ENCODE measurements at regions not wholly inside any gene's neighbourhood (a gene's known extent, or its start where the extent isn't known, plus 50 kb on each side); places are given as distances from the start of the nearest gene placed in this dataset.

GRCh38 chr2:82234283-82234874, 1929.8 kb upstream of the LRRTM1 start:
- no peaks in the 10 kb centered on the region for H3F3A ChIP-seq (ENCODE audit: insufficient read depth, low read length)
- no peak overlapping the region for H2AFZ ChIP-seq (ENCODE audit: low read length)
- no peak overlapping the region for H3K27ac ChIP-seq (ENCODE audit: low read depth, low read length, poor library complexity, severe bottlenecking)
- H3K9ac ChIP-seq (ENCODE audit: low read length), result no peak overlapping the region
- H3K9me3 ChIP-seq (ENCODE audit: low read length), result no peaks in the 10 kb centered on the region
- no peaks in the 10 kb centered on the region for H3K36me3 ChIP-seq (ENCODE audit: insufficient read depth, low read length)
- no peaks in the 10 kb centered on the region for H4K20me1 ChIP-seq (ENCODE audit: insufficient read depth, low read length)
- H3K4me1 ChIP-seq (ENCODE audit: insufficient read depth, low read length, severe bottlenecking), result no peaks in the 10 kb centered on the region
- no peaks in the 10 kb centered on the region for H3K27me3 ChIP-seq (ENCODE audit: insufficient read depth, low read length)
- no peak overlapping the region for H3K4me3 ChIP-seq (ENCODE audit: low read depth, low read length, poor library complexity, severe bottlenecking)
- H3K9me2 ChIP-seq (ENCODE audit: low read depth, low read length), result no peaks in the 10 kb centered on the region
- H3K4me2 ChIP-seq (ENCODE audit: low read length), result no peak overlapping the region
- no peaks in the 10 kb centered on the region for H3K79me2 ChIP-seq (ENCODE audit: insufficient read depth, low read length)
- TF ChIP-seq CTCF (IDR thresholded peaks at IDR 0.05; ENCODE audit: low read length), result peak; percentile 46; the same call in 1 of the 2 replicates
- no peak for TF ChIP-seq EZH2 (IDR thresholded peaks at IDR 0.05; ENCODE audit: borderline replicate concordance, low read length)

- Histone ChIP-seq H4K20me1 (ENCODE audit: insufficient read depth, low read length) (no peaks in the 10 kb centered on the region), H2AFZ (ENCODE audit: low read length) (no peak overlapping the region), H3K4me1 (ENCODE audit: insufficient read depth, low read length, severe bottlenecking) (no peaks in the 10 kb centered on the region), H3K4me3 (ENCODE audit: low read depth, low read length, poor library complexity, severe bottlenecking) (no peak overlapping the region), H3F3A (ENCODE audit: insufficient read depth, low read length) (no peaks in the 10 kb centered on the region), H3K27me3 (ENCODE audit: insufficient read depth, low read length) (no peaks in the 10 kb centered on the region), H3K9ac (ENCODE audit: low read length) (no peak overlapping the region), H3K36me3 (ENCODE audit: insufficient read depth, low read length) (no peaks in the 10 kb centered on the region), H3K9me3 (ENCODE audit: low read length) (no peaks in the 10 kb centered on the region), H3K27ac (ENCODE audit: low read depth, low read length, poor library complexity, severe bottlenecking) (no peak overlapping the region), H3K4me2 (ENCODE audit: low read length) (no peak overlapping the region), H3K79me2 (ENCODE audit: insufficient read depth, low read length) (no peaks in the 10 kb centered on the region), H3K9me2 (ENCODE audit: low read depth, low read length) (no peaks in the 10 kb centered on the region)
- TF ChIP-seq CTCF (IDR thresholded peaks at IDR 0.05; ENCODE audit: low read length), result no peak
- no peak for TF ChIP-seq EZH2 (IDR thresholded peaks at IDR 0.05; ENCODE audit: borderline replicate concordance, low read length)
Measured at GRCh38 chr2:82233806-82234205, 1929.3 kb upstream of the LRRTM1 start.

GRCh38 chr2:82230406-82230805, 1925.9 kb upstream of the LRRTM1 start:
- H3K4me3 ChIP-seq (ENCODE audit: low read depth, low read length, poor library complexity, severe bottlenecking), result no peak overlapping the region
- no peaks in the 10 kb centered on the region for H3K4me1 ChIP-seq (ENCODE audit: insufficient read depth, low read length, severe bottlenecking)
- no peak for TF ChIP-seq EZH2 (IDR thresholded peaks at IDR 0.05; ENCODE audit: borderline replicate concordance, low read length)
- no peak for TF ChIP-seq CTCF (IDR thresholded peaks at IDR 0.05; ENCODE audit: low read length)
- no peaks in the 10 kb centered on the region for H3K36me3 ChIP-seq (ENCODE audit: insufficient read depth, low read length)
- H4K20me1 ChIP-seq (ENCODE audit: insufficient read depth, low read length), result no peaks in the 10 kb centered on the region
- no peak overlapping the region for H3K4me2 ChIP-seq (ENCODE audit: low read length)
- H3K9me2 ChIP-seq (ENCODE audit: low read depth, low read length), result no peaks in the 10 kb centered on the region
- H3K27me3 ChIP-seq (ENCODE audit: insufficient read depth, low read length), result no peaks in the 10 kb centered on the region
- H3K79me2 ChIP-seq (ENCODE audit: insufficient read depth, low read length), result no peaks in the 10 kb centered on the region
- no peak overlapping the region for H3K27ac ChIP-seq (ENCODE audit: low read depth, low read length, poor library complexity, severe bottlenecking)
- H3F3A ChIP-seq (ENCODE audit: insufficient read depth, low read length), result no peaks in the 10 kb centered on the region
- H3K9me3 ChIP-seq (ENCODE audit: low read length), result no peaks in the 10 kb centered on the region
- no peak overlapping the region for H2AFZ ChIP-seq (ENCODE audit: low read length)
- H3K9ac ChIP-seq (ENCODE audit: low read length), result no peak overlapping the region
